Muscle of leg (tissue), 3 donors: ENCODE measurements at regions not wholly inside any gene's neighbourhood (a gene's known extent, or its start where the extent isn't known, plus 50 kb on each side); places are given as distances from the start of the nearest gene placed in this dataset.
A peak's percentile ranks its signal among the peaks of the same experiment; 100 is the strongest.
"Not testable (repeated sequence)": the region's sequence is repeated elsewhere in the genome, so short reads cannot be mapped to it uniquely, and the experiment has no call there.

Source experiments
- DNase-seq: peaks from one replicate; pipeline ENCODE4 v3.0.0; 2013
- H3K27ac ChIP-seq: one replicate; pipeline ENCODE4 v1.5.1; 2013; ENCODE audit warnings: mild to moderate bottlenecking, low read length, control low read depth
- H3K27me3 ChIP-seq: one replicate; pipeline ENCODE4 v1.6.1; 2013; ENCODE audit warnings: low read length; ENCODE audit not compliant: control insufficient read depth, insufficient read depth
- H3K36me3 ChIP-seq: one replicate; pipeline ENCODE4 v1.6.1; 2013; ENCODE audit warnings: low read length; ENCODE audit not compliant: control insufficient read depth, insufficient read depth
- H3K4me1 ChIP-seq: one replicate; pipeline ENCODE4 v1.6.1; 2013; ENCODE audit warnings: low read length; ENCODE audit not compliant: control insufficient read depth, insufficient read depth
- H3K4me3 ChIP-seq: one replicate; pipeline ENCODE4 v1.5.1; 2013; ENCODE audit warnings: low read length, control low read depth
- H3K9me3 ChIP-seq: replicated peaks from 2 replicates; pipeline ENCODE4 v1.6.1; 2013; ENCODE audit warnings: low read depth, low read length; ENCODE audit not compliant: control insufficient read depth
- WGBS: methylation state at CpG from one replicate; pipeline ENCODE4 v1.1.5; 2013; ENCODE audit warnings: missing lambda C conversion rate; ENCODE audit not compliant: insufficient coverage; 5-methylcytosine and 5-hydroxymethylcytosine counted together

- no peaks in the 10 kb centered on the region for H3K4me1 ChIP-seq
- H3K36me3 ChIP-seq = no peaks in the 10 kb centered on the region
- no peak overlapping the region for H3K4me3 ChIP-seq
- H3K9me3 ChIP-seq = no peaks in the 10 kb centered on the region
- no peak overlapping the region for H3K27ac ChIP-seq
- DNase-seq = no peak
- H3K27me3 ChIP-seq = no peaks in the 10 kb centered on the region
- no CpG with 5 or more reads among the region's 2 CpGs for WGBS
Measured at GRCh38 chr18:11467611-11468010, 141.8 kb upstream of the SLC35G4 start.

- H3K36me3 ChIP-seq = no peaks in the 10 kb centered on the region
- no peaks in the 10 kb centered on the region for H3K4me1 ChIP-seq
- WGBS = 100% methylated on average over 1 of the region's 2 CpGs
- H3K4me3 ChIP-seq = no peak overlapping the region
- H3K9me3 ChIP-seq = no peaks in the 10 kb centered on the region
- no peaks in the 10 kb centered on the region for H3K27me3 ChIP-seq
- H3K27ac ChIP-seq = no peak overlapping the region
- no peak for DNase-seq
Measured at GRCh38 chr18:11464129-11464528, 145.3 kb upstream of the SLC35G4 start.

GRCh38 chr18:11458447-11458846 lies 150.9 kb upstream of the SLC35G4 start:
- Histone ChIP-seq H3K27me3 (no peaks in the 10 kb centered on the region), H3K27ac (no peak overlapping the region), H3K4me1 (no peaks in the 10 kb centered on the region), H3K9me3 (no peaks in the 10 kb centered on the region), H3K36me3 (no peaks in the 10 kb centered on the region), H3K4me3 (no peak overlapping the region)
- WGBS = no CpG with 5 or more reads among the region's 3 CpGs
- DNase-seq = no peak

- not testable (repeated sequence) for DNase-seq, H3K27ac ChIP-seq, H3K36me3 ChIP-seq, H3K9me3 ChIP-seq, H3K4me1 ChIP-seq, H3K27me3 ChIP-seq, H3K4me3 ChIP-seq
- 100% methylated on average over 1 of the region's 3 CpGs for WGBS
Measured at GRCh38 chr18:11457853-11458252, 151.5 kb upstream of the SLC35G4 start.

- H3K4me3 ChIP-seq = no peak overlapping the region
- H3K36me3 ChIP-seq = no peaks in the 10 kb centered on the region
- no peak for DNase-seq
- H3K9me3 ChIP-seq = no peaks in the 10 kb centered on the region
- no peaks in the 10 kb centered on the region for H3K27me3 ChIP-seq
- WGBS = 56% methylated on average over 2 of the region's 5 CpGs
- no peak overlapping the region for H3K27ac ChIP-seq
- no peaks in the 10 kb centered on the region for H3K4me1 ChIP-seq
Measured at GRCh38 chr18:11454040-11454439, 155.4 kb upstream of the SLC35G4 start.

- H3K4me1 ChIP-seq, H3K27me3 ChIP-seq, H3K4me3 ChIP-seq, H3K36me3 ChIP-seq, DNase-seq, H3K27ac ChIP-seq, H3K9me3 ChIP-seq: not testable (repeated sequence)
- no CpG with 5 or more reads among the region's 4 CpGs for WGBS
Measured at GRCh38 chr18:11444169-11444568, 165.2 kb upstream of the SLC35G4 start.

- Histone ChIP-seq H3K27ac (no peak overlapping the region), H3K36me3 (no peaks in the 10 kb centered on the region), H3K4me3 (no peak overlapping the region), H3K9me3 (no peaks in the 10 kb centered on the region), H3K4me1 (no peaks in the 10 kb centered on the region), H3K27me3 (no peaks in the 10 kb centered on the region)
- no peak for DNase-seq
- WGBS = no CpG with 5 or more reads among the region's 2 CpGs
Measured at GRCh38 chr18:11437046-11437445, 172.3 kb upstream of the SLC35G4 start.

GRCh38 chr18:11432360-11432811 lies 177.0 kb upstream of the SLC35G4 start:
- no peak for DNase-seq
- H3K27ac ChIP-seq = no peak overlapping the region
- no peak overlapping the region for H3K4me3 ChIP-seq
- H3K9me3 ChIP-seq = no peaks in the 10 kb centered on the region
- no peaks in the 10 kb centered on the region for H3K27me3 ChIP-seq
- no peaks in the 10 kb centered on the region for H3K4me1 ChIP-seq
- H3K36me3 ChIP-seq = no peaks in the 10 kb centered on the region
- 94% methylated on average over 26 of the region's 36 CpGs for WGBS

GRCh38 chr18:11429876-11430275 lies 179.5 kb upstream of the SLC35G4 start:
- Histone ChIP-seq H3K4me3 (no peak overlapping the region), H3K36me3 (no peaks in the 10 kb centered on the region), H3K27me3 (no peaks in the 10 kb centered on the region), H3K27ac (no peak overlapping the region), H3K9me3 (no peaks in the 10 kb centered on the region), H3K4me1 (no peaks in the 10 kb centered on the region)
- 79% methylated on average over 2 of the region's 2 CpGs for whole genome bisulfite sequencing
- no peak for DNase-seq

- no peaks in the 10 kb centered on the region for H3K27me3 ChIP-seq
- no peaks in the 10 kb centered on the region for H3K4me1 ChIP-seq
- DNase-seq = no peak
- H3K9me3 ChIP-seq = no peaks in the 10 kb centered on the region
- H3K4me3 ChIP-seq = no peak overlapping the region
- no CpG with 5 or more reads among the region's 7 CpGs for WGBS
- H3K36me3 ChIP-seq = no peaks in the 10 kb centered on the region
- H3K27ac ChIP-seq = no peak overlapping the region
Measured at GRCh38 chr18:11425211-11425610, 184.2 kb upstream of the SLC35G4 start.

- H3K4me1 ChIP-seq = no peaks in the 10 kb centered on the region
- H3K4me3 ChIP-seq = no peak overlapping the region
- no peaks in the 10 kb centered on the region for H3K27me3 ChIP-seq
- H3K9me3 ChIP-seq = no peaks in the 10 kb centered on the region
- DNase-seq = peak; percentile 33
- H3K27ac ChIP-seq = no peak overlapping the region
- H3K36me3 ChIP-seq = no peaks in the 10 kb centered on the region
- WGBS = no CpG with 5 or more reads among the region's 1 CpG
Measured at GRCh38 chr18:11419338-11419737, 190.1 kb upstream of the SLC35G4 start.
